ENCODE measurements at regions not wholly inside any gene's neighbourhood (a gene's known extent, or its start where the extent isn't known, plus 50 kb on each side); places are given as distances from the start of the nearest gene placed in this dataset.

- peaks cover 0 to 2% of the 10 kb centered on the region in 2 donors for H3K36me3 Mint-ChIP-seq
- H3K4me3 Mint-ChIP-seq = no peak overlapping the region
- H3K27me3 Mint-ChIP-seq = peaks cover 10 to 11% of the 10 kb centered on the region in 2 donors
- peaks cover 0 to 1% of the 10 kb centered on the region in 2 donors for H3K9me3 Mint-ChIP-seq
- DNase-seq (no peak), ATAC-seq (replicated peaks) (no peak)
- H3K4me1 Mint-ChIP-seq = peaks cover 15 to 24% of the 10 kb centered on the region in 2 donors
- H3K27ac Mint-ChIP-seq = no peak overlapping the region
These were observed 65.8 kb upstream of the SLC4A4 start for GRCh38 chr4:71272976-71273375.

- no peak for ATAC-seq (replicated peaks)
- Mint-ChIP-seq H3K4me1 (peaks cover 15 to 24% of the 10 kb centered on the region in 2 donors), H3K27me3 (peaks cover 10 to 11% of the 10 kb centered on the region in 2 donors), H3K4me3 (no peak overlapping the region), H3K9me3 (peaks cover 0 to 1% of the 10 kb centered on the region in 2 donors), H3K36me3 (peaks cover 0 to 2% of the 10 kb centered on the region in 2 donors), H3K27ac (no peak overlapping the region)
- DNase-seq = no peak
These were observed 63.8 kb upstream of the SLC4A4 start for GRCh38 chr4:71275004-71275403.

- no peak overlapping the region for H3K27ac Mint-ChIP-seq
- H3K36me3 Mint-ChIP-seq = peaks cover 0 to 2% of the 10 kb centered on the region in 2 donors
- peaks cover 0 to 1% of the 10 kb centered on the region in 2 donors for H3K9me3 Mint-ChIP-seq
- DNase-seq (no peak), ATAC-seq (replicated peaks) (no peak)
- H3K4me1 Mint-ChIP-seq = peaks cover 15 to 24% of the 10 kb centered on the region in 2 donors
- H3K27me3 Mint-ChIP-seq = peaks cover 10 to 11% of the 10 kb centered on the region in 2 donors
- no peak overlapping the region for H3K4me3 Mint-ChIP-seq
These were observed 63.2 kb upstream of the SLC4A4 start for GRCh38 chr4:71275570-71275969.

GRCh38 chr4:71277353-71277752 is 61.5 kb upstream of the SLC4A4 start:
- H3K36me3 Mint-ChIP-seq = peaks cover 0 to 2% of the 10 kb centered on the region in 2 donors
- no peak overlapping the region for H3K4me3 Mint-ChIP-seq
- H3K27ac Mint-ChIP-seq = no peak overlapping the region

GRCh38 chr4:71283642-71284257 is 55.1 kb upstream of the SLC4A4 start:
- DNase-seq (no peak), ATAC-seq (replicated peaks) (no peak)
- Mint-ChIP-seq H3K27ac (no peak overlapping the region), H3K4me3 (no peak overlapping the region), H3K36me3 (no peaks in the 10 kb centered on the region), H3K4me1 (no peaks in the 10 kb centered on the region), H3K9me3 (no peaks in the 10 kb centered on the region), H3K27me3 (peaks cover 4 to 8% of the 10 kb centered on the region in 2 donors)

More at GRCh38 chr4:71277353-71277752, 61.5 kb upstream of the SLC4A4 start:
- H3K4me1 Mint-ChIP-seq = peaks cover 15 to 24% of the 10 kb centered on the region in 2 donors
- peaks cover 0 to 1% of the 10 kb centered on the region in 2 donors for H3K9me3 Mint-ChIP-seq
- no peak for DNase-seq
- ATAC-seq (replicated peaks) = no peak
- peaks cover under 1 to 6% of the 10 kb centered on the region in 2 donors for H3K27me3 Mint-ChIP-seq

- no peaks in the 10 kb centered on the region for H3K36me3 Mint-ChIP-seq
- H3K4me1 Mint-ChIP-seq = no peaks in the 10 kb centered on the region
- H3K27ac Mint-ChIP-seq = no peak overlapping the region
- DNase-seq = no peak
- no peak for ATAC-seq (replicated peaks)
- H3K4me3 Mint-ChIP-seq = no peak overlapping the region
- H3K9me3 Mint-ChIP-seq = no peaks in the 10 kb centered on the region
- peaks cover 4 to 8% of the 10 kb centered on the region in 2 donors for H3K27me3 Mint-ChIP-seq
These were observed 51.5 kb upstream of the SLC4A4 start for GRCh38 chr4:71287305-71287704.

GRCh38 chr4:71288875-71289274 is 49.9 kb upstream of the SLC4A4 start:
- Mint-ChIP-seq H3K27me3 (peaks cover 0 to 8% of the 10 kb centered on the region in 2 donors), H3K27ac (no peak overlapping the region), H3K4me1 (no peaks in the 10 kb centered on the region), H3K4me3 (no peak overlapping the region), H3K36me3 (no peaks in the 10 kb centered on the region), H3K9me3 (no peaks in the 10 kb centered on the region)
- ATAC-seq (replicated peaks) (no peak), DNase-seq (no peak)
